WERI-Rb-1 (cell line): ENCODE measurements at regions not wholly inside any gene's neighbourhood (a gene's known extent, or its start where the extent isn't known, plus 50 kb on each side); places are given as distances from the start of the nearest gene placed in this dataset.

Experiments used
- DNase-seq: peaks from one replicate; pipeline ENCODE4 v3.0.0-alpha.2; 2020
- H3K27ac ChIP-seq: fragments of 250-450 bp; sonication (Bioruptor Pico); 2 replicates; pipeline ENCODE4 v1.5.1; 2020; ENCODE audit warnings: mild to moderate bottlenecking, moderate library complexity
- H3K27me3 ChIP-seq: fragments of 250-450 bp; sonication (Bioruptor Pico); 2 replicates; pipeline ENCODE4 v1.5.1; 2021; ENCODE audit warnings: mild to moderate bottlenecking, low read depth, moderate library complexity; ENCODE audit not compliant: insufficient read depth, severe bottlenecking
- H3K36me3 ChIP-seq: fragments of 250-450 bp; sonication (Bioruptor Pico); 2 replicates; pipeline ENCODE4 v1.5.1; 2020; ENCODE audit warnings: mild to moderate bottlenecking, moderate library complexity
- H3K4me3 ChIP-seq: 2 replicates; pipeline ENCODE4 v1.5.1; 2011; ENCODE audit warnings: low read depth, mild to moderate bottlenecking, control low read depth, low read length
- H3K9me3 ChIP-seq: fragments of 250-450 bp; sonication (Bioruptor Pico); 2 replicates; pipeline ENCODE4 v1.5.1; 2021; ENCODE audit warnings: mild to moderate bottlenecking, moderate library complexity; ENCODE audit not compliant: severe bottlenecking
- TF ChIP-seq, protein P1 (sequence below): IDR thresholded peaks from 2 replicates; pipeline ENCODE4 v1.5.1; 2011; ENCODE audit warnings: low read depth, mild to moderate bottlenecking, control low read depth, inconsistent platforms, low read length

DNA sequence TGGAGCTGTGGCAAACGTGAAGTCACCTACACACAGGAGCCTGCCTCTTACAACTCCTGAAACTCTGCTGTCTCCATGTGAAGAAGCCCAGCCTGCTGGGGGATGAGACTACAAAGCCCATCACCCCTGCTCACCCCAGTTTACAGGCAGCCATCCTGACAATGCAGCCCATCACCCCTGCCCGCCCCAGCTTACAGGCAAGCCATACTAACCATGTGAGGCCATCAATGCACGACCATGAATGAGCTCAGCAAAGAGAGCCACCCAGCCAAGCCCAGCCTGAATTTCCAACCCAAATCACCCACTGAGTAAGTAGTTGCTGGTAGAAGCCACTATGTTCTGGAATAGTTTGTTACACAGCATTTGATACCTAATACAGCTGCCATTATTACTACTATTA, 185.4 kb upstream of the NSMCE3 start:
- no peak for DNase-seq
- Histone ChIP-seq H3K36me3 (no peaks in the 10 kb centered on the region), H3K4me3 (no peak overlapping the region), H3K27ac (no peak overlapping the region), H3K27me3 (peaks cover 93% of the 10 kb centered on the region), H3K9me3 (no peaks in the 10 kb centered on the region)
- TF ChIP-seq, protein P1, sequence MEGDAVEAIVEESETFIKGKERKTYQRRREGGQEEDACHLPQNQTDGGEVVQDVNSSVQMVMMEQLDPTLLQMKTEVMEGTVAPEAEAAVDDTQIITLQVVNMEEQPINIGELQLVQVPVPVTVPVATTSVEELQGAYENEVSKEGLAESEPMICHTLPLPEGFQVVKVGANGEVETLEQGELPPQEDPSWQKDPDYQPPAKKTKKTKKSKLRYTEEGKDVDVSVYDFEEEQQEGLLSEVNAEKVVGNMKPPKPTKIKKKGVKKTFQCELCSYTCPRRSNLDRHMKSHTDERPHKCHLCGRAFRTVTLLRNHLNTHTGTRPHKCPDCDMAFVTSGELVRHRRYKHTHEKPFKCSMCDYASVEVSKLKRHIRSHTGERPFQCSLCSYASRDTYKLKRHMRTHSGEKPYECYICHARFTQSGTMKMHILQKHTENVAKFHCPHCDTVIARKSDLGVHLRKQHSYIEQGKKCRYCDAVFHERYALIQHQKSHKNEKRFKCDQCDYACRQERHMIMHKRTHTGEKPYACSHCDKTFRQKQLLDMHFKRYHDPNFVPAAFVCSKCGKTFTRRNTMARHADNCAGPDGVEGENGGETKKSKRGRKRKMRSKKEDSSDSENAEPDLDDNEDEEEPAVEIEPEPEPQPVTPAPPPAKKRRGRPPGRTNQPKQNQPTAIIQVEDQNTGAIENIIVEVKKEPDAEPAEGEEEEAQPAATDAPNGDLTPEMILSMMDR, result no peak

GRCh38 chr15:29454506-29454905, 184.9 kb upstream of the NSMCE3 start:
- no peak for DNase-seq
- H3K4me3 ChIP-seq, result no peak overlapping the region
- TF ChIP-seq, protein P1, result no peak

GRCh38 chr15:29452881-29453731, 183.5 kb upstream of the NSMCE3 start:
- TF ChIP-seq, protein P1, result no peak
- no peaks in the 10 kb centered on the region for H3K36me3 ChIP-seq
- no peaks in the 10 kb centered on the region for H3K9me3 ChIP-seq
- H3K27me3 ChIP-seq, result peaks cover 85% of the 10 kb centered on the region
- H3K27ac ChIP-seq, result no peak overlapping the region
- H3K4me3 ChIP-seq, result no peak overlapping the region
- DNase-seq, result no peak

More at GRCh38 chr15:29454506-29454905, 184.9 kb upstream of the NSMCE3 start:
- Histone ChIP-seq H3K27ac (no peak overlapping the region), H3K27me3 (peaks cover 92% of the 10 kb centered on the region), H3K9me3 (no peaks in the 10 kb centered on the region), H3K36me3 (no peaks in the 10 kb centered on the region)

DNA sequence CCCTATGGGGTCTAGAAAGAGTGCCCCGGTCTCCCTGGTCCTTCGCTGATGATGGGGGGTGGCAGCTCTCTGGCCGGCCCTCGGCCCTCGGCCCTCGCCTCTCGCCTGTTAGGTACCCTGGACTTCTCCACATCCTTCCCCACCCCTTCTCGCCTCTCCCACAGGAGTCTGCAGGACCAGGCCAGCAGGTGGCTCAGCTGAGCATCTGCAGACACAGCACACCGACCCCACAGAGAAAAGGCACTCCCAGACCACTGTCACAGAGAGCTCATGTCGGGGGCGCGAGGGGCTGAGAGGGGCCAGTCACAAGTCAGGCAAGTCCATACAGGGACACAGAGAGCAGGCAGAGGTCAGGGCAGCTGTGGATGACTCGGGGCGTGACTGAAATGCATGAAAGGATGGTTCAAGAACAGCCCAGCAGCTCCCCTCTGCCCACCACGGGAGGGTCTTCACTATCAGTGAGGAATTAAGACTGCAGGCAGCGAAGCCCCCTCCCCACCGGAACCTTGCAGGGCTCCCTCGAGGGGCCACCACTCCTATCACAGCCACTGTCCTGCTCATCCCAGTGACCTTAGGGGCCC, 181.7 kb upstream of the NSMCE3 start:
- TF ChIP-seq, protein P1, result peak; percentile 61
- Histone ChIP-seq H3K4me3 (no peak overlapping the region), H3K9me3 (no peaks in the 10 kb centered on the region), H3K27me3 (peaks cover 75% of the 10 kb centered on the region), H3K36me3 (no peaks in the 10 kb centered on the region), H3K27ac (no peak overlapping the region)
- DNase-seq, result peak; percentile 39

- H3K9me3 ChIP-seq, result no peaks in the 10 kb centered on the region
- TF ChIP-seq, protein P1, result no peak
- no peak overlapping the region for H3K27ac ChIP-seq
- H3K36me3 ChIP-seq, result no peaks in the 10 kb centered on the region
- DNase-seq, result no peak
- peaks cover 74% of the 10 kb centered on the region for H3K27me3 ChIP-seq
- no peak overlapping the region for H3K4me3 ChIP-seq
These were observed 179.5 kb upstream of the NSMCE3 start for GRCh38 chr15:29449136-29449535.
